ENCODE measurements at regions not wholly inside any gene's neighbourhood (a gene's known extent, or its start where the extent isn't known, plus 50 kb on each side); places are given as distances from the start of the nearest gene placed in this dataset.
"Not testable (repeated sequence)": the region's sequence is repeated elsewhere in the genome, so short reads cannot be mapped to it uniquely, and the experiment has no call there.

DNA sequence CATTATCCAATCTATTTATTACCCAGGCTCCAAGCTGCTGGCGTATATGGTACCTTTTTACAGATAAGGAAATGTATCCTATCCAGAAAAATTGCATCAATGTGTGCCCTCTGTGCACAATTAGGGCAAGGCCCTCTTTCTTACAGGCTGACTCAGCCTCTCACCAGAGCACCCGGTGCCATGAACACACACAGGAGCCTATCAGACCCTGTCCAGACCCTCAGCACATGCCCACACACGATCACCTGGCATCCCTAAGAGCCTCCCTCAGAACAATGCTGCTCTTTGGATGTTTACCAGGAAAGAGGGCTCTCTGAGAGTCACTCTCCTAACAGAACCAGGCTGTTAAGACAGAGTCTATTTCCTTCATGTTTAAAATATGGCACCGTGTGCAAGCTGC is 460.0 kb upstream of the TBL1XR1 start:
- 0 out of 2 replicates have a peak, but pooled peaks cover 8% of the 10 kb centered on the region for H3K9me3 ChIP-seq (ENCODE audit: low read depth, low read length)
- no peak for TF ChIP-seq EZH2 (IDR thresholded peaks at IDR 0.05)
- TF ChIP-seq POLR2AphosphoS5 (IDR thresholded peaks at IDR 0.05; ENCODE audit: borderline replicate concordance, low read depth, low read length) = no peak
- no peak for TF ChIP-seq FOXP2 (optimal IDR thresholded peaks at IDR 0.05; ENCODE audit: control extremely low read depth, extremely low read length, insufficient read depth)
- H3K36me3 ChIP-seq (ENCODE audit: insufficient read depth, low read length) = no peaks in the 10 kb centered on the region
- no peak overlapping the region for H3K4me3 ChIP-seq
- no peak for DNase-seq (ENCODE audit: low read depth, low spot score)
- no peak overlapping the region for H3K27ac ChIP-seq
- H3K9ac ChIP-seq (ENCODE audit: insufficient read length) = no peak overlapping the region

DNA sequence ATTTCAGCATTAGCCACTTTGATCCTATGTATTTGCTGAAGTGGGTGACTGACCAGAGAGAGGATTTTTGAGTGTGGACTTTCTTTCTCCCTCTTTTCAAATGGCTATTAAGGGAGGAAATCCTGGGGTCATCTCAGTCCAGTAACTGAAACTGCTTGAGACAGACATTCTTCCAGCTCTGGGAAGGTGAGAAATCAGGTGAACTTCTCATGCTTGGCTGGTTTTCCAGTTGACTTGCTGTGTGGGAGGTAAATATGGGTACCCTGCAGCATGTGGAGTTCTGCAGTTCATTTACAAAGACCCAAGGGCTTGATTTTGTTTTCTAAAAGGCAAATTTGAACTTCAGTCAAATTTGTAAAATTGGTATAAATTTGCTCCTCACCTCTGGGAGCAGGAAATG is 461.1 kb upstream of the TBL1XR1 start:
- TF ChIP-seq POLR2AphosphoS5 (IDR thresholded peaks at IDR 0.05; ENCODE audit: borderline replicate concordance, low read depth, low read length) = no peak
- no peak for TF ChIP-seq EZH2 (IDR thresholded peaks at IDR 0.05)
- no peak for TF ChIP-seq FOXP2 (optimal IDR thresholded peaks at IDR 0.05; ENCODE audit: control extremely low read depth, extremely low read length, insufficient read depth)
- no peak for DNase-seq (ENCODE audit: low read depth, low spot score)
- Histone ChIP-seq H3K9ac (ENCODE audit: insufficient read length) (no peak overlapping the region), H3K4me3 (no peak overlapping the region), H3K36me3 (ENCODE audit: insufficient read depth, low read length) (no peaks in the 10 kb centered on the region), H3K27ac (no peak overlapping the region), H3K9me3 (ENCODE audit: low read depth, low read length) (0 out of 2 replicates have a peak, but pooled peaks cover 8% of the 10 kb centered on the region)

DNA sequence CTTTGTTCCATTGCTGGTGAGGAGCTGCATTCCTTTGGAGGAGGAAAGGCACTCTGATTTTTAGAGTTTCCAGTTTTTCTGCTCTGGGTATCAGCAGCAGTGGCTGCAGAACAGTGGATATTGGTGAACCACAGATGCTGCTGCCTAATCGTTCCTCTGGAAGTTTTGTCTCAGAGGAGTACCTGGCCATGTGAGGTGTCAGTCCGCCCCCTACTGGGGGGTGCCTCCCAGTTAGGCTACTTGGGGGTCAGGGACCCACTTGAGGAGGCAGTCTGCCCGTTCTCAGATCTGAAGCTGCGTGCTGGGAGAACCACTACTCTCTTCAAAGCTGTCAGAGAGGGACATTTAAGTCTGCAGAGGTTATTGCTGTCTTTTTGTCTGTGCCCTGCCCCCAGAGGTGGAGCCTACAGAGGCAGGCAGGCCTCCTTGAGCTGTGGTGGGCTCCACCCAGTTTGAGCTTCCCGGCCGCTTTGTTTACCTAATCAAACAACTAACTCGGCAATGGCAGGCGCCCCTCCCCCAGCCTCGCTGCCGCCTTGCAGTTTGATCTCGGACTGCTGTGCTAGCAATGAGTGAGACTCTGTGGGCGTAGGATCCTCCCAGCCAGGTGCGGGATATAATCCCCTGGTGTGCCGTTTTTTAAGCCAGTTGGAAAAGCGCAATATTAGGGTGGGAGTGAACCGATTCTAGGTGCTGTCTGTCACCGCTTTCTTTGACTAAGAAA is 467.3 kb upstream of the TBL1XR1 start:
- not testable (repeated sequence) for H3K9ac ChIP-seq (ENCODE audit: insufficient read length); H3K9me3 ChIP-seq (ENCODE audit: low read depth, low read length); H3K36me3 ChIP-seq (ENCODE audit: insufficient read depth, low read length); DNase-seq (ENCODE audit: low read depth, low spot score); H3K27ac ChIP-seq; H3K4me3 ChIP-seq

DNA sequence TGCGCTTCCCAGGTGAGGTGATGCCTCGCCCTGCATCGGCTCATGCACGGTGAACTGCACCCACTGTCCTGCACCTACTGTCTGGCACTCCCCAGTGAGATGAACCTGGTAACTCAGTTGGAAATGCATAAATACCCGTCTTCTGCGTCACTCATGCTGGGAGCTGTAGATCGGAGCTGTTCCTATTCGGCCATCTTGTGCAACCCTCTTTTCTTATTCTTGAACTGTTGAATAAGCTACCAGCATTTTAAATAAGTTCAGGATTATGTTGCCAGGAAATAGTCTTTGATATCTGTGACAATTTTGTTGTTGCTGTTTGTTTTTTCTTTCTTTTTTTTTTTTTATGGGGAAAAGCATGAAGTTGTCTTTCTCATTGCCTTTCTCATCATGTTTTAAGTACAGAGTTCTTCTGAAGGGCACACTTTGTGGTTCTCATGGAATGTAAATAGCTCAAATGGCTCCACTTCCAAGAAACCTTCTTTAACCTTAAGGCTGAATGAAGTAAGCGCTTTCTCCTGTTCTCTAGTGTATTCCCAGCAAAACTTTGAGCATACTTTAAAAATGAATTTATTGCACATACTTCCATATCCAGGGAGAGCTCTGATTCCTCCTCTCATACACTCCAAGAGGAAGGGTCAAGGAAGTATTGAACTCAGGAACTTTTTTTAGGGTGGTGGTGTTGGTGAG is 468.0 kb upstream of the TBL1XR1 start:
- H3K9me3 ChIP-seq (ENCODE audit: low read depth, low read length) = no peaks in the 10 kb centered on the region
- no peak for DNase-seq (ENCODE audit: low read depth, low spot score)
- no peaks in the 10 kb centered on the region for H3K36me3 ChIP-seq (ENCODE audit: insufficient read depth, low read length)
- H3K4me3 ChIP-seq = no peak overlapping the region
- H3K27ac ChIP-seq = no peak overlapping the region
- no peak overlapping the region for H3K9ac ChIP-seq (ENCODE audit: insufficient read length)
- no peak for TF ChIP-seq FOXP2 (optimal IDR thresholded peaks at IDR 0.05; ENCODE audit: control extremely low read depth, extremely low read length, insufficient read depth)
- TF ChIP-seq EZH2 (IDR thresholded peaks at IDR 0.05) = no peak
- TF ChIP-seq POLR2AphosphoS5 (IDR thresholded peaks at IDR 0.05; ENCODE audit: borderline replicate concordance, low read depth, low read length) = no peak

DNA sequence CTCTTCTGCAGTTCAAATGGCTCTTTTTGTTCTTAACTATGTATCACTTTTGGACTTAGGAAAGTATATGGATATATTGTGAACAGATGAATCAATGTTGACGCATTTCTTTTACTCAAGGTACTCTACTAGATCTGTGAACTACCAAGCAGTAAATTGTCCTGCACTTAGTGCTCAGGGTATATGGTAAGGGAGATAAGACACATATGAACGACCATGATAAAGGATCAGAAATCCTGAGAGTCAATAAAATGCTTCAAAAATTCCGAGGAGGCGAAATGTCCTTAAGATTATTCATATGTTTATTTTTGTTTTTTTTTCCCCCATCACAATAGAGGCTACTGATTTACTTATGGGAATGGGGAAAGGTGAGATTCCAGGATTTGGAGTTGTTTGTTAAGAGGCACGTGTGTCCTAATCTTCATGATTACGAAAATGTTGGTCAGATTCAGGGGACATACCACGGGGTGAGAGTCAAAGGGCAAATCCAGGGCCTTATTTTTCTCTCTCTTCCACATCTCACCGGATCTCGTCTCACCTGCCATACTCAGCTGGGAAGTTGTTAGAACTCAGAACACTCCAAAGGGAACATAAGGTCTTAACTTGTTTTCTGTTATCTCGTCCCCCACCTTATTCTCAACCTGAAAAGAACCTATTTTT is 475.1 kb upstream of the TBL1XR1 start:
- Histone ChIP-seq H3K36me3 (ENCODE audit: insufficient read depth, low read length) (no peaks in the 10 kb centered on the region), H3K9ac (ENCODE audit: insufficient read length) (no peak overlapping the region), H3K4me3 (no peak overlapping the region), H3K9me3 (ENCODE audit: low read depth, low read length) (no peaks in the 10 kb centered on the region), H3K27ac (no peak overlapping the region)
- DNase-seq (ENCODE audit: low read depth, low spot score) = no peak
- TF ChIP-seq FOXP2 (optimal IDR thresholded peaks at IDR 0.05; ENCODE audit: control extremely low read depth, extremely low read length, insufficient read depth) (no peak), EZH2 (IDR thresholded peaks at IDR 0.05) (no peak), POLR2AphosphoS5 (IDR thresholded peaks at IDR 0.05; ENCODE audit: borderline replicate concordance, low read depth, low read length) (no peak)

DNA sequence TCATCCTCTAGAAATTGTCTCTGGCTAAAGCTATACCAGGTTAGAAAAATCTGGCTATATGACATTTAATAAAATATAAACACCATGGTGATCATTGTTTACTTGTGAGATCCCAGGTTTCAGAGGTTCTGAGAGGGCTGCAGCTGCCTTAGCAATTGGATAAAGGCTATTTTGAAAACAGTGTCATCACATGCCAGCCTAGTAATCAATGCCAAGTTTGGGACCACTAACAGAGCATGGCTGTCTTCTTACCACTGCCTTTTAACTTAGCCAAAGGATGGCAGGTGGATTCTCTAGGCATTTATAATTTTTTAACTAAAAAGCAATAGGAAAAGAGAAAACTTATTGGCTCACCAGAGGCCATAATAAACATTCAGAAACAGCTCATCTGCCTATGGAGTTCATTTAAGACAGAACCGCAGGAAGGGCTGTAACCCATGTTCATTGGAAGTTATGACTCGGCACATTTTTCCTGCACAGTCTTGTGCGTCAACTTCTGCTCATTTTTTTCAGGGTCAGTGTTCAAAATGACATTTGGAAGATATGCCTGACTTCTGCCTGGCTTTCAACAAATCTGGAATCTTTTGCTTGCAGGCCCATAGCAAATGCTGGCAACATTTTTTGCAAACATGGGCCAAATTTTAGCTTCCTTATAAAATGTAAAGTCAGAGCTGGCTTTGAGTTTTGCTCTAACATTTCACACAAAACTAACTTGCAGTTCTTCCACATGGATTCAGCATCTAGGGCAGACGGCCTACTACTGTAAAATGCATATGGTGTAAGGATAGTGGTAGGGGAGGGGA is 476.0 kb upstream of the TBL1XR1 start:
- no peak for DNase-seq (ENCODE audit: low read depth, low spot score)
- H3K36me3 ChIP-seq (ENCODE audit: insufficient read depth, low read length) = no peaks in the 10 kb centered on the region
- H3K27ac ChIP-seq = peak overlapping the region; percentile 37
- H3K9me3 ChIP-seq (ENCODE audit: low read depth, low read length) = no peaks in the 10 kb centered on the region
- H3K4me3 ChIP-seq = peak overlapping the region; percentile 30
- TF ChIP-seq POLR2AphosphoS5 (IDR thresholded peaks at IDR 0.05; ENCODE audit: borderline replicate concordance, low read depth, low read length) = no peak
- peak; percentile 6 for TF ChIP-seq FOXP2 (optimal IDR thresholded peaks at IDR 0.05; ENCODE audit: control extremely low read depth, extremely low read length, insufficient read depth)
- H3K9ac ChIP-seq (ENCODE audit: insufficient read length) = no peak overlapping the region

DNA sequence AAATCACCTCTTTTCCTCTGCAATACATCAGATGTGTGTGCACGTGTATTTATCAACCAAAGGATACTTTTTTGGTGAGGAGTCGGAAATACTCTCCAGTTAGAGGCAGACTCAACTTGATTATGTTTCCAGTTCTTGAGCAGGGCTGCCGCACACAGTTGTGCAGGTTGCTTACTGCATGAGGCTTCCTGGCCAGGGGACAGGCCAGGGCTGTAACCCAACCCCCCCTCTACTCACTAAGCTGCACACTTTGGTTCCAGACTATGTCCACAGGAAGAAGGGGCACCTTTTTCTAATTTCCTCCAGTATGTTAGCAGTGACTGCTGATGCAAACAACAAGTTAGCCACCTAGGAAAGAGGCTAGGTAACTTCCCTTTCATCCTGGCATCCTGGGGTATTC is 476.9 kb upstream of the TBL1XR1 start:
- H3K4me3 ChIP-seq = no peak overlapping the region
- no peak for DNase-seq (ENCODE audit: low read depth, low spot score)

DNA sequence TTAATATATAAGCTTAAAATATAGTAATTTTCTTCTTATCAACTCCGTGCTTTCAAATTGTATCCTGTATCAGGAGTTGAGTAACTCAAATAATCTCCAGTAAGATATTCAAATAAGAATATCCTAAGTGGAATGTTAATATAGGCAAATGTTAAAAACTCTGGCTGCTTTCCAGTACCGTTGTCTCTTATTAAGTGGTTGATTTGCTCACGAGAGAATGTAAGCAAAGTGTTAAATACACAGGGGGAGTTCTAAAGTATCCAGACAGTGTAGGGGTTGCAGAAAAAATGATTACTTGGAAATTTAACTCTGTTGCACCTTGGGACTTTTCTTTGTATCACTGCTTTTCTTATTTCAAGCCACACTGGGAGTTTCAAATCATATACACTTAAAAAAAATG is 478.9 kb upstream of the TBL1XR1 start:
- peak; percentile 88 for DNase-seq (ENCODE audit: low read depth, low spot score)
- TF ChIP-seq FOXP2 (optimal IDR thresholded peaks at IDR 0.05; ENCODE audit: control extremely low read depth, extremely low read length, insufficient read depth) (peak; percentile 64), POLR2AphosphoS5 (IDR thresholded peaks at IDR 0.05; ENCODE audit: borderline replicate concordance, low read depth, low read length) (no peak), EZH2 (IDR thresholded peaks at IDR 0.05) (no peak)
- H3K4me3 ChIP-seq = peak overlapping the region; percentile 47
- peak overlapping the region; percentile 53 for H3K27ac ChIP-seq
- no peaks in the 10 kb centered on the region for H3K9me3 ChIP-seq (ENCODE audit: low read depth, low read length)
- no peak overlapping the region for H3K9ac ChIP-seq (ENCODE audit: insufficient read length)
- no peaks in the 10 kb centered on the region for H3K36me3 ChIP-seq (ENCODE audit: insufficient read depth, low read length)

More for the DNA sequence above, 476.9 kb upstream of the TBL1XR1 start:
- Histone ChIP-seq H3K36me3 (ENCODE audit: insufficient read depth, low read length) (no peaks in the 10 kb centered on the region), H3K9me3 (ENCODE audit: low read depth, low read length) (no peaks in the 10 kb centered on the region), H3K9ac (ENCODE audit: insufficient read length) (no peak overlapping the region), H3K27ac (peak overlapping the region; percentile 37)
- no peak for TF ChIP-seq POLR2AphosphoS5 (IDR thresholded peaks at IDR 0.05; ENCODE audit: borderline replicate concordance, low read depth, low read length)
- no peak for TF ChIP-seq FOXP2 (optimal IDR thresholded peaks at IDR 0.05; ENCODE audit: control extremely low read depth, extremely low read length, insufficient read depth)
- no peak for TF ChIP-seq EZH2 (IDR thresholded peaks at IDR 0.05)

Measured in SK-N-MC (cell line).